GM18511 (cell line): ENCODE measurements at regions not wholly inside any gene's neighbourhood (a gene's known extent, or its start where the extent isn't known, plus 50 kb on each side); places are given as distances from the start of the nearest gene placed in this dataset.
"Not testable (repeated sequence)": the region's sequence is repeated elsewhere in the genome, so short reads cannot be mapped to it uniquely, and the experiment has no call there.

Experiments used
- ATAC-seq: cut with Tn5 transposase; IDR thresholded peaks from one replicate; pipeline ENCODE4 v1.9.1; 2021; ENCODE audit warnings: mild to moderate bottlenecking, moderate library complexity; ENCODE audit not compliant: unreplicated experiment

DNA sequence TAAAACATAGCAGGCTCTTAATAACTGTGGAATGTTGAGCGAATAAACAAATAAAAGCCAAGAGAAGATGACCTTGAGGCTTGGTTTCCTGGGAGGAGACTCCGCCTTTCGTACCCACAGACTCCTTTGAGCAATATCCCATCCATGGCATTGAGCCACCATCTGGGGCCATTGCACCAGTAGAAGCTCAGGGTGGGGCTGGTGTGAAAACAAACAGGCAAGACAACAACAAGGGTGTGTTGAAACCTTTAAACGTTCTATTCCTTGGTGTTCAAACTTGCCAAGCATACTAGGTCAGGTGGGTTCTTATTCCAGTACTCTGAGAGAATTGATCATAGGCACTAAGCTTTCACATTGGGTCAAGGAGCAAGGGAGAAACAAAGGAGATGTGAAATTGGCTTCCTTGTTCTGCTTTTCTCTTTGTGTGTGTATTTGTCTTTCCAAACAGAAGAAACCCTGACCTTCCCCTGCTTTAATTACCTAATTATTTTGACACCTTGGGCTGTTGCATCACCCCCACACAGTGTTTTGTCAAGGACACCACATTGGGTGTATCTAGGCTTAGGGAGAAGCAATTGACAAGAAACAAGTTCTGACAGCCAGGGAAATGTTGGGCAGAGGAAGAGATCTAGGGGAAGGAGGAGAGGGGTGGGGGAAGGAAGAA lies 105.1 kb upstream of the BCL6 start:
- no peak for ATAC-seq

DNA sequence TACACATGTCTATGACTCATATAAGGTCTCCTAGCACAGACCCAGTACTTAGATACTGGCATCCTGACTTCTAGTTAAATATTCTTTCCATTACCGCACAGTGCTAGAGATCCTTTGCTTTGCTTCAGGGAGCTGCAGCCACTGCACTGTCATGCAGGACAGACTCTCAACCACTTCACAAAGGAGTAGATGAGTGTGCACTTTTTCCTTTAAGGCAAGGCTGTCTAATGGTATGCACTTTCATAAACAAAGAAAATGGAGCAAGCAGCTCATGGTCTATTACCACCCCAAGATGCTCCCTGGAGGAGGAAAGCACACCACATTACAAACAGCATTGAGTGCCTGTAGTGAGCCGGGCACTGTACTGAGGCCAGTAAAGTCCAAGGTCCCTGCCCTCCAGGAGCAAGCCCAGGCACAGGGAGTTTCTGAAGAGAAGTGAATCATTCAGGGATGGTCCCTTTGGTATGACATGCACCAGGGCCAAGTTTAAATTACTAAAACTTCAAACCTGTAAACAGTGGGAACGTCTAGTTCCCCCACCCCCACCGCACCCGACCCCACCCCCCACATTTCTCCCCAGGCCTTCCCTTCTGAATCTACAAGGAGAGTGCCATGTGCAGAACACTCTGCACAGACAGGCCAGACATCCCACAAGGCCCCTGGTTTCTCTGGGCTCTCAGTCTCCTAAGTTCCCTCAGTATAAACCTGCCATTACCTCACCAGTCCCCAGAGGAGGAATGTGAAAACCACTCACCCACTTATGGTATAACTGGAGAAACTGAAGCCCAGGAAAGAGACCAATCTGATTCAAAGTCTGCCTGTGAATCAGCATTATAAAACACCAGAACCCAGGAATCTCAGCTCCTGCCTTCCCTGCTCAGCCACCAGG lies 107.8 kb upstream of the BCL6 start:
- ATAC-seq, result no peak

DNA sequence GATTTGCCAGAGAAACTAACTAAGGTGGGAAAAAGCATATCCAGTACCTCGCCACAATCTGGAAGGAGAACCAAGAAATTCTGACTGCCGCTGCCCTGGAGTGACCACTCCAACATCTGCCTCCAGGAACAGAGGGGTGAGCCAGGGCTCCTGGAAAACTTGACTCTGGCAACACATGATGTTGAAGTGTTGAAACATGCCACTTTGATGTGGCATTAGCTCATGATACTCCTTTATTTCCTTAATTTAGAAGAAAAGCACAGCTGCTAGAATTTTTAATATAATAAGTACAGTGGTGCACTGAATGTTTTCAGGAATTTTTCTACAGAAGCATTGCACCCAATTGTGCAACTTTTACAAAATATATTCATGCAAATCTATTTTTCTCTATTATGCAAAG lies 109.9 kb upstream of the BCL6 start:
- ATAC-seq, result no peak

DNA sequence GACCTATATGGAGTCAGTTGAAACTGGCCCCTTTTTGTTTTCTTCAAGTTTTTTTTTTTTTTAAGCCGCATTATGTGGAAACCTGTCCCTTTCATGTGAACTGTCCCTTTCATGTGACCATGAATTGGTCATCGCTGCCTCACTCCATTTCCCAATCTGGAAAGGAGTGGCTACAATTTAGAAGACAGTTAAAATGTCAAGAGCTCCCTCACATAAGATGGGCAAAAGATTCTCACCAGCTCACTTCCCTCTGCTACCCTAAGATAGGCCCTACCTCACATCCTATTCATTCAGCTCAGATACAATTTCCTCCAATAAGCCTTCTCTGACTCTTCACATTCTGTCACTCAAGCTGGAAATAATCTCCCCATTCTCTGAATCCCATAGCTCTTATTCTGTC lies 111.3 kb upstream of the BCL6 start:
- ATAC-seq, result no peak

DNA sequence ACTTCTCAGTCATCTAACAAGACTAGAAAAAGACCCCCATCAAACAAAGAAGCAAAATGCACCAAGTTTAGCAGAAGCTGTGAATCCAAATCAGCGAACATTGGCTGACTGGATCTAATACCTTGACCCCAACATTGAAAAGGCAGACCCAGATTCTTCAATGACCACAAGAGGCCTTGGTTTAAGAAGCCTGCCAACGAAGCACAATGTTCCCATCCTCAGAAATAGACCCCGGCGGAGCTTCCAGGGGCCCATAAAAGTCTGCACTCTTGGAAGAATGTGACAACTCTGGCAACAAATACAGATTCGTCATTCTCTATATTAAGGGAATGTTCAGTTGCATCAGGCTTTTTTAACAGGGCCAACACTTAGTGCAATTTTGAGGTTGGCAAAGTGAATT lies 112.8 kb upstream of the BCL6 start:
- no peak for ATAC-seq

DNA sequence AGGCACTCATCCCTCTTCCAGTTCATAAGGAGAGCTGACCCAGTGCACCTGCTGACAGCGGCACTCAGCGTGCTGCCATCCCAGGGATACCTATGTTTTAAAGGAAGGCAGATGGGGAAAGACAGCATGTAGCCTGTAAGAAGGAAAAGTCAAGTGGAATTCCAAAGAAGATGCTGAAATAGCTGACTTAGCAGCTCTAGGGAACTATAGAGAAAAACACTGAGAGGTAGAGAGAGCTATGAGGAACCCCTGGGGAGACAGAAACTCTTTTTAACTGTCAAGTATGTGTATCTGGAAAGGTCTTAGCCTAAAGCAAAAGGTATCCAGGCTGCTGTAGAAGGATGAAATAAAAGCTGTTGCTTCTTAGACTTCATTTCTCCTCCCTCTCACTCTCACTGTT lies 113.4 kb upstream of the BCL6 start:
- no peak for ATAC-seq

DNA sequence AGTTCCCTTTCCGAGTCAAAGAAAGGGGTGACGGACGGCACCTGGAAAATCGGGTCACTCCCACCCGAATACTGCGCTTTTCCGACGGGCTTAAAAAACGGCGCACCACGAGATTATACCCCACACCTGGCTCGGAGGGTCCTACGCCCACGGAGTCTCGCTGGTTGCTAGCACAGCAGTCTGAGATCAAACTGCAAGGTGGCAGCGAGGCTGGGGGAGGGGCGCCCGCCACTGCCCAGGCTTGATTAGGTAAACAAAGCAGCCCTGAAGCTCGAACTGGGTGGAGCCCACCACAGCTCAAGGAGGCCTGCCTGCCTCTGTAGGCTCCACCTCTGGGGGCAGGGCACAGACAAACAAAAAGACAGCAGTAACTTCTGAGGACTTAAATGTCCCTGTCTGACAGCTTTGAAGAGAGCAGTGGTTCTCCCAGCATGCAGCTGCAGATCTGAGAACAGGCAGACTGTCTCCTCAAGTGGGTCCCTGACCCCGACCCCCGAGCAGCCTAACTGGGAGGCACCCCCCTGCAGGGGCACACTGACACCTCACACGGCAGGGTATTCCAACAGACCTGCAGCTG lies 117.5 kb upstream of the BCL6 start:
- ATAC-seq, result not testable (repeated sequence)

DNA sequence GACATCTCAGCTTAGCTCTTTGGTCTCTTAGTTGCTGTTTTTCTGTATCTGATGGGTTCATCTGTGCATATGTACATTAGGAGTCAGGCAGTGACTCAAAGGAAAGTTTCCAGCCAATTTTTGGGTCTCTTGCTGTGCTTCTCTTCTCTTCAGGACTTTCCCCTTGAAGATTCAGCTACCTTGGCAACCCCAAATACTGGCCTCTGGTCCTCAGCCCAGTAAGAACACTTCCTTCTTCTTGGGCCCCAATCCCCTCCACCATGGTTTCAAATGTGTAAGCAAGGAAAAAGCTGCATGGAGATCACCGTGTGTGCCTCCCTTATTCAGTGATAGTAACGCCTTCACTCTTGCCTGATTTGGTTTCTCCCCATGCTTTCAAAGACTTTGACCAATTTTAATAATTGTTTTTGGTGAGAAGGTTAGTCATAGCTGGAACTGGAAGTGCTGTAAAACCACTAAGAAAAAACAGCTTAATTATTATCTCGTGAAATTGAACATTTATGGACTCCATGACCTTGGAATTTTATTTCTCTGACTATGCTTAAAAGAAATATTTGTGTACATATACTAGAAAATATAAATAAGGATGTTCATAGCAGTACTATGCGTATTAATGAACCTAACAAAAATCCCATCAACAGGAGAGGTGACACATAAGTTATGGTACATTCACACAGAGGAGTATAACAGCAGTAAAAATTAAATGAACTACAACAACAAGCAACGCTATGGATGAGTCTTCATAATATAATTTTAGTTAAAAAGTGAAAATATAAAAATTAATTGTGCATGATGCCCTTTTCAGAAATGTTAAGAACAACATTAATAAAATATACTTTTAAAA lies 125.3 kb upstream of the BCL6 start:
- ATAC-seq, result peak; percentile 93

DNA sequence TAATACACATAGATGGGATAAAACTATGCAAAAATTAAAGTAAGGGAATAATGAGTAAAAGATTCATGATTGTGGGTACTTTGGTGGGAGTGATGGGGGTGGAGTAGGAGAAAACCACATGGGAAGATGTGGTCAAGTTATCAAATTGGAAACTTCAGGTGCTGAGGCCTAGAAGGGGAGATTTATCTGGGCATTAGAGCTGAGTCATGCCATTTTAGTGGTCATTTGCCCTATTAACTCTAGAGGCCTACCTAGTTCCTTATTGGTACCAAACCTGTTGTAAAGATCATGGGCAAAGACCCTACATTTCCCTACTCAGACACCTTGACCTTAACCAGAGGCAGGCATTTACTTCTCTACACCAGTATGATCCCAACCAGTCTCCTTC lies 125.9 kb upstream of the BCL6 start:
- ATAC-seq, result no peak

DNA sequence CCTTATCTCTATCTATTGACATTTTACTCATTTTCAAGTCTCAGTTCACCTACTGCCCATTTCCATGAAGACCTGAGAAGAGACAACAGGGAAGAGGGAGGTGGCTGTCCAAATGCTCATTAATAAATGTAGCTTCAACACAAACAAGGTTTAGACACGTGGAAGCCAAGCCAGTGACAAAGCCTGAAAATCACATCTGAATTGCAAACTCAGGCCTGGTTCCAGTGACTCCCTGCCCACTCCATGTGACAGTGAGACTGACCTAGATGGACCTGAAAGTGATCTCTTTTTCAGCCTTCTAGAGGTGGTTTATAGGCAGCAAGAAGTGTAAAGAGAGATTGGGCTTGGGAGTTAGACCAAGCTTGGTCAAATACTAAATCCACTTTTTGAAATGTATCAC lies 126.6 kb upstream of the BCL6 start:
- ATAC-seq, result no peak

DNA sequence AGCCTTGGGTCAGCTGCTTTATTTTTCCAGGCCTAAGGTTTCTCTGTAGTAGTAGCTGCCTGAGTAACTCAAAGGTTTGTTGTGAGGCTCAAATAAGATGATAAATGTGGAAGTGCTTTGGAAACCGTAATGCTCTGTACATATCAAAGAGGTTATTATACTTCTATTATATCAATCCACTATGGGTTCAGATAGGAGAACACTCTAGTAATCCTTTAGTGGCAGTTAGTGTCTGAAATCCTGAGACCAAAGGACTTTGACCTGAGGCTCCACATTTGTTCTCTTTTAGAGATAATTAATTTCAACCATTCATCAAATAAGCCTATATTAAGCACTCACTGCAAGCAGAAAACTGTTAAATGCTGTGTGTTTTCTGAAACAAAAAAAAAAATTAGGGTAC lies 128.6 kb upstream of the BCL6 start:
- no peak for ATAC-seq

DNA sequence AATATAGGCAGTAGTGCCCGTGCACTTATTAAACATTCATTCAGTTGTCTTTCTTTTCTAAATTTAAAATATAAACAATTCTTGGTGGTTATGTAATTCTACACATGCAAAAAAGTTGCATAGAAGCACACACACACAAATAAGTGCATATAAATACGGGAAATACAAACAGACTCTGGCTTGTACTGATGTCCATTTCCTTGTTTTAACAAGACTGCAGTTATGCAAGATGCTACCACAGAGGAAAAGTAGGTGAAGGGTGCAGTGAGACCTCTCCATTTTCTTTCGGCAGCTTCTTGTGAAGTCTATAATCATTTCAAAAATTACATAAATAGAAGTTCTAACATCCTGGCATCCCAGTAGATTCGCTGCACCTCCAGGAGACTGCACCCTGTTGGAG lies 130.6 kb upstream of the BCL6 start:
- ATAC-seq, result no peak

DNA sequence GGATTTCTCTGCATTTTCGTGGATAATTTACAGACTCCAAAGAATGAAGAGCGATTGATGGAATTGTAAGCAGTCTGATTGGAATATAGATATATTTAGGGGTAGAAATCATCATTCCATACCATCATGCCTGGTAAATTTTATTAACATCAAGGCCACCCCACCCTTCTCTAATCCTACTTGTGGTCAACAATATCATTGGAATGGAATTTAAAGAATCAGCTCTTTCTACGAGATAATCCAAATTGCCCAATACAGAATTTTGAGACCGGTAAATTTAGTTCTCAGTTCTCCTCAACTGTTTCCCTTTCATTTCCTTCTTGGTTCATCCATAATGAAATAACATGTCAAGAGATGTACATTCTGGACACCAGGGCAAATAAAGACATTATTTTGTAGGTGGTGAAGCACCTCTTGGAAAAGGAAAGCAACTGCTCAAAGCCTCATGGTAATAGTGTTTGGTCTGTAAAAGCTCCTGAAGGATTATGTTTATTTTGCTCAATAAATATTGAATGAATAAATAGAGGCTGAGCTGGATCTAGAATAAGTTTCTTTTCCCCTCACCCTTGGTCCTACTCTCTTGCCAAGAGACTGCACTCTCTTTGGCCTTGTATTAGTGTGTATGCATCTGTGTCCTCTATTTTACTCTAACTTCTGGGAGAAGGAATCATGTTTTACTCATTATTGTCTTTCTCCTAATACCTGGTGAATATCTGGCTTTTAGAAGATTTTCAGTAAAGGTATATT lies 133.7 kb upstream of the BCL6 start:
- no peak for ATAC-seq

DNA sequence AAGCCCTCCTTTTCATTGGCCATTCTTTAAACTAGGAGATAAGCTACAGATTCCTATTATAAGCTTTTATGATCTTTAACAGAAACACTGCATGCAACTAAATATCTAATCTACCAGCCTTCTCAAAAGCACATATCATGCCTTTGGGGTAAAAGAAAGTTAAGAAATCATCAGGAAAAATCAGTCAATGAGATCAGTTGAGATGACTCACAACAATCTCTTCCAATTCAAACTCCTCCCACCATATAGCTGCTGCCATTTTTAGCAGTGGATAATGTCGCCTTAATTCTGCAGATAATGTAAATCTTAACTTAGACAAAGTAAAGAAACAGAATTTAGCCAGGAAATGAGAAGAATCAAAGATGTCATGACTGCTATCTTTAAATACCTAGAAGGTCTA lies 135.2 kb upstream of the BCL6 start:
- ATAC-seq, result no peak

DNA sequence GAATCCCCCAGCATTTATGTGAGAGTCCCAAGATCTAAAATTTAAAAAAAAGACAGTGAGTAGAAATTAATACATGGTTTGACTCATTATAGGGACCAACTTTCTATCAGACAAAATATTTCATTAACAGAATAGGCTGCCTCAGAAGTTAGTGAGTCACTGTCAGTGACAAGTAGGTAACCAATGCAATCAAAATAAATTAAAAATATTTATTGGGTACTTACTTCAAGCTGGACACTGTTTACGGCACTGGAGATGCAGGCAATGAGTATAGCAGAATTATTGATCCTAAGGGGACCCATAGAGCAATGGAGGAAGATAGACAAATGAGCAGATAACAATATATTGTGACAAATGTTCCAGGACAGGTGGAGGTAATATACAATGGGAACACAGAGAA lies 135.6 kb upstream of the BCL6 start:
- ATAC-seq, result no peak

DNA sequence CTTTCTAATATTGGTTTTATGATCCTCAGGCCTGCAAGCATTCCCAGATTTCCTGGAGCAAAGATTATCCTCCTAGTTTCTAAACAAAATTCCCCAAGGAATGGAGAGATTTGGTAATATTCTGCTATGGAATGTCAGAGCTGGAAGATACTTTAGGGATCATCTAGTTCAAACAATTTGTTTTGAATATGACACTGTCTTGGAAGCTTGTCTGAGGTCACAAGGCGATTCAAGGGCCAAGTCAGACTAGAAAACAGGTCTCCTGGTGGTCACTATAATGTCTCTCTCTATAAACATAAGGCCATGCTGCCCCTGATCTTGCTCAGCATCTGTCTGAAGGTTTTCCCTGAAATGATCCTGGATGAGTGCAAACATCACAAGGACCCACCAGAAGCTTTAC lies 143.4 kb upstream of the BCL6 start:
- no peak for ATAC-seq

DNA sequence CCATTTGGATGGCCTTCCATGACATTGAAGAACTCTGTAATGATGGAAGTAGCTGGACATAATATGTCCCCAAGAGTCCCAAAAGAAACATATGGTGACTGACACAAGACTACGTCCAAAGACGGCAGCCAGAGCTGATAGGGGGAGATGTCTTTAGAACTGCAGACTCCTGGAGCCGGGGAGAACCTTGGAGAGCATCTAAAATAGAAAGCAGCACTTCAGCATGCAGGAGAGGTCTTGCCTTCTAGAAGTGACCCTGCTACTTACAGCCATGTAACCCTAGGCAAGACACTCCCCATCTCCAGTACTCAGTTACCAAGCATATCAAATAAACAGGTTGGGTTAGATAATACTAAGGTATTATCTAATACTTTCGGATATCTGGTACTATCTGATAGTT lies 143.8 kb upstream of the BCL6 start:
- no peak for ATAC-seq

DNA sequence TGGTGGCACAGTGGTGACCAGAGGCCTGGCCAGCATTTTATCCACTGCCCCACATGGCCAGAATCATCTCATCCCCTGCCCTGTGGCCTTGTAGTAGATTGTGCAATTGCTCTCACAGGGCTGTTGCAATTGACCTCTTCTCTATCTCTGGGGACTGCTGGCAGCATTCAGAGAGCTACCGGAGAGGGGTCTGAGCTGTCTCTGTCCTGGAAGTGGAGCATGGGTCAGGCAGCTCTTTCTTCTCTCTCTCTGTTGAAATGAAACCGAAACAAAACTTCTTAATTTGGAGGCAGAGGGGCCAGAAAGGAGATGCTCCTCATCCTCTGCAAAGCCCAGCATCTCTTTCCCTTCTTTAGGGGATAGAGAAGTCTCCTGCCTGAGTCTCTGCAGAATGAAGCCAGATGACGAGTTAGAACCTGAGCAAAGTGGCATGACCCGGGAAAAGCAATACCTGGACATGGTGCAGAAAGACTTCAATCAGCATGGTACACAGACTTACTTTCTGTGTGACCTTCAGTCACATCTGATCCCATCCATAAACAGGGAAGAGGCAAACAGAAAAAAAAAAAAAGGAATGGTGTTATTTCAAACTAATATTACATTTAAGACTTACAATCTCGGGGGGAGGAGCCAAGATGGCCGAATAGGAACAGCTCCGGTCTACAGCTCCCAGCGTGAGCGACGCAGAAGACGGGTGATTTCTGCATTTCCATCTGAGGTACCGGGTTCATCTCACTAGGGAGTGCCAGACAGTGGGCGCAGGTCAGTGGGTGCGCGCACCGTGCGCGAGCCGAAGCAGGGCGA lies 144.5 kb upstream of the BCL6 start:
- peak; percentile 40 for ATAC-seq

DNA sequence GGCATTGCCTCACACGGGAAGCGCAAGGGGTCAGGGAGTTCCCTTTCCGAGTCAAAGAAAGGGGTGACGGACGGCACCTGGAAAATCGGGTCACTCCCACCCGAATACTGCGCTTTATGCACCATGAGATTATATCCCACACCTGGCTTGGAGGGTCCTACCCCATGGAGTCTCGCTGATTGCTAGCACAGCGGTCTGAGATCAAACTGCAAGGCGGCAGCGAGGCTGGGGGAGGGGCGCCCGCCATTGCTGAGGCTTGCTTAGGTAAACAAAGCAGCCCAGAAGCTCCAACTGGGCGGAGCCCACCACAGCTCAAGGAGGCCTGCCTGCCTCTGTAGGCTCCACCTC lies 145.1 kb upstream of the BCL6 start:
- not testable (repeated sequence) for ATAC-seq

DNA sequence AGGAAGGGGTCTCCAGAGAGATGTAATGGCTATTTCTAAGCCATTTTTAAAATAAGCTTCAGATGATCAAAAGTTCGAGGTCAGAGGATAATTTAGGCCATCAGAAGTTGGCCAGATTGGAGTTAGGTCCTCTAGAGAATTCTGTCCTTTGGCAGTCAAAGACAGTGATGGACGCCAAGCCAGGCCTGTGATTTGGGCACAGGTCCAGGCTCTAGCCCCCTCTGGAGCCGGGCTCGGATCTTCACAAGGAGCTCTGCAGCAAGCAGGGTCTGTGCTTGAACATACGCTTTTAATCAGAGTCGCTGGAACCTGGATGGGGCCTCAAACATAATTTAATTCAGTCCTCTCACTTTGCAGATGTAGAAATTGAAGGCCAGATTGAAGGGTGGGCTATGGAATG lies 151.4 kb upstream of the BCL6 start:
- ATAC-seq, result no peak
